ENCODE measurements at regions not wholly inside any gene's neighbourhood (a gene's known extent, or its start where the extent isn't known, plus 50 kb on each side); places are given as distances from the start of the nearest gene placed in this dataset.
"Not testable (repeated sequence)": the region's sequence is repeated elsewhere in the genome, so short reads cannot be mapped to it uniquely, and the experiment has no call there.

DNA sequence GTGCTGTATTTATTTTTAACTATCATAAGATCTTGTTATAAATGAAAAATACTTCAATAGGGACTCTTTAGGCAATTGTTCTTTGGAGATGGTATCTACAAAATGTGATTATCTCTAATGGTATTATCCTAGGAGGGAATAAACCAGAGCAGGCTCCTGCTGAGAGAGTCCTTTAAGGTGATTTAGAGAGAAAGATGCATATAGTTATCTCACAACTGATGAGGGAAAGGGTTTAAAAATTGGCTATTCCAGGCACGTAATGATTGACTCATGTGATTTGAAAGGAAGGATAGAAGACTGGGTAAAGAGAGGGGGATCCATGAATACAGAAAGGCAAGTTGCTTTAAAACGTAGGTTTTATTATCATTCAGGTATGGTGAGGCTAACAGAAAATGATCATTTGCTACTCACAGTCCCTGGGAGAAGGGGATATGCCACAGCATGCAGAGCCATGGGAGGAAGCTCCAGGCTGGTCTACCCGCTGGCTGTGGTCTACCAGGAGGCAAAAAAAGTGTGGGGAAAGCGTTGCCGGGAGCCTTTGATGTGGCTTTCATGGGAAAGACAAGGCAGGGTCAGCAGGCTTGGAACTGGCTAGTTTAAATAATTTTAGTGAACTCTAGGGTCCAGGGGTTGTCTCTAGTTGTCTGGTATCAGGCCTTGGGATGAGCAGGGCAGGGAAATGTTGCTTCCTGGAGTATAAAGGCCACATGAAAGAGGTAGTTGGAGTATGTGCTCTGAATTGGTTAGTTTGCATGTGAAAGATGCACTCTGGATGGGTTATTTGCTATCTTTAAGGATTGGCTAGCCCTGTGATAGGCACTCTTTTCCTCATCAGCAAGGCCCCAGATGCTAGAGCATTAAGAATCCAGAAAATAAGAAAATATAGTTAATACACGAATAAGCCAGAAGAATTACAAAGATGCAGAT, 798.4 kb upstream of the GRM7 start:
- no peak for DNase-seq

DNA sequence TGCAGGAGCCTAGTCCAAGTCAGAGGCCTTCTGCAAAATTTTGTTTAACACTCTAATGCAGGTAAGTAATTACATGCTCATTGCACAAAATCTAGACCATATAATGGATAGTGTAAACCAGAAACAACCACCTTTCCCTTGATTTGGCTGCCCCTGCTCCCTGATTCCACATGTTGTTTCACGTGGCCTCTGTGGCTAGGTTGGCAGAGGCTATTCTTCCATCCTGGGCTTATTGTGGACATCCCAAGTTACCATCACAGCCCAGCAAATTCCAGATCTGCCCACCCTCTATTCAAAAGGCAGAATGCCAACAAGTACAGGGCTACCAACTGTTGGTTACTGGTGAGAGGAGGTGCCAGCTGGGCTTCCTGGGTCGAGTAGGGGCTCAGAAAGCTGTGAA, 794.5 kb upstream of the GRM7 start:
- no peak for DNase-seq

- not testable (repeated sequence) for DNase-seq
These were observed 793.9 kb upstream of the GRM7 start for GRCh38 chr3:6066868-6067578.

DNA sequence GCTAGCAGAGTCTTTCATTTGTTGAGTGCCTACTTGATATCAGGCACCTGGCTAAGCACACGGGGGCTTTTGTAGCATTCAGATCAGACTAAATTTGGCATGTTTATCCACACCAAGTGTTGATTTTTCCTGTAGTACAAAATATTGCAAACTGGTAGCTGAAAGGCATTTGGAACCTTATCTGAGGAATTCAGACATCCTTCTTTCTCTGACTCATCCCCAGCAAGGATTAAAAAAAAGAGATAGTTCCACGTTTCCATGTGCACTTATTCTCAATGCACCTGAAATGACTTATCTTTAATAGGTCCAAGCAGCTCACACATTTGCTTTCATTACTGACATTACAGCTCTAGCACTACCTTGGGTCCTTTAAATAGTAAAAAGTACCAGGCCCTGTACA, 786.0 kb upstream of the GRM7 start:
- DNase-seq: no peak

DNA sequence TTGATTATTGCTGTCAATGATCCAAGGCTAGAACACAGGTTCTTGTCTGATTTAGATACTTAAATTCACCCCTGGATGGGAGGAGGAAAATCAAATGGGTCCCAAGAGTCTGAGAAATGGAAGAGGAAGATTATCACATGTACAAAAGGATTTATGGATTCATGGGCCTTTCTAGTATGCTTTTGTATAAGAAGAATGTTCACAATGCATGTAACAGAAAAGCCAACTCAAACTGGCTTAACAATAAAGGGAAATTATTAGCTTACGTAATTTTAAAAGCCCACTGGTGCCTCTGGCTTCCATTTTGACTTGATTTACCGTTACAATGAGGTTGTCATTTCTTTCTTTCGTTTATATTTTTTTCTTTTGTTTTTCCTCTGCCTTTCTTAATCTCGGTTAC, 782.5 kb upstream of the GRM7 start:
- no peak for DNase-seq

DNA sequence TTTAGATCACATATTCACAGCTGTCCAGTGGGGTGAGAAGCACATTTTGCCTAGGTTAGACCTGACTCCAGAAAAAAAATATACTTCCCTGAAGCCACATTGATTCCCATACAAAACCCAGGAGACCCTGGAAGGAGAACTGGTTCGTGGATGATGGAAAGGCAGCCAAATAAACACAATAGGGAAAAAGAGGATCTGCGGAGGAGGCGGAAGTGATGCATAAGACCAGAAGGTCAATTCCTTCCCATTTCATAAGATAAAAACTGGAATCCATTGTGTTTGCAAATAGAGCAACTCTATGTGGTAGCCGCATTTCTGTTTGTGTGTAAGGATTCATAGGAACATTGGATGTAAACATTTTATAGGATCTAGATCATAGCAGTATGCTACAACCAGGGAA, 781.9 kb upstream of the GRM7 start:
- DNase-seq: no peak

- no peak for DNase-seq
These were observed 781.2 kb upstream of the GRM7 start for GRCh38 chr3:6079561-6080179.

GRCh38 chr3:6088433-6088832, 772.5 kb upstream of the GRM7 start:
- no peak for DNase-seq

DNA sequence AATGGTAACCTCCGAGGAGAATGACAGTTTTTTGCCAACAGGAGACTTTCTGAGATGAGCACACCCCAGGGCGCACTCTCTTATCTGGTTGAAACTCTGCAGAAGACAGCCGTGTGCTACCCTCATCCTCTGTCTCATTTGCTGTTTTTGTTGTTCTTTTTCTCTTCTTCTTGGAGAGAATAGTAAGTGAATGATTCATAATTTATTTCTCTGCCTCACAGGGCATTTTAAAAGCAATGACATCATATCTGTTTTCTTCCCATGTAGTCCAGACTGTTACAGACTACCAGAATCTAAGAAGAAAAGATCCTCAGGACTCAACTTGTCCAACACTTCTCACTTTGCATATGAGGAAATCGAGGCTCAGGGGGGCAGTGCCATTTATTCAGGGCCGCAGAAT, 771.1 kb upstream of the GRM7 start:
- no peak for DNase-seq

DNA sequence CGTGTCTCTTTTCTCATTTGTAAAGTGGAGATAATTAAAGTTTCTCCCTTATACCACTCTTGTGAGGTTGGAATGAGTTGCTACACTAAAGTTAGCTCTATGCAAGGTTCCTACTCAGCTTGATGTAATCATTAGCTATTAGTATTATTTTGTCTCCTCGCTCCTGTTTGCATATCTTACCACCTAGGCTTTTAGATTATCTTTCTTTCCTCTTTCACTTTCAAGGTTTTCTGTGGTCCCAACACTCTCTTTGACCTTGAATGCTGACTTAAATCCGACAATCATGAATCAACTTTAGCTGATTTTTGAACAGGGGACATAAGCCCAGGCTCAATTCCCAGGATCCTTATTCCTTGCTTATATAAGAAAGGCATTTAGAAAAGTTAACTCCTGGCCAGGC, 769.7 kb upstream of the GRM7 start:
- no peak for DNase-seq

GRCh38 chr3:6095006-6095405, 765.9 kb upstream of the GRM7 start:
- no peak for DNase-seq

- no peak for DNase-seq
These were observed 763.9 kb upstream of the GRM7 start for GRCh38 chr3:6097021-6097420.

DNA sequence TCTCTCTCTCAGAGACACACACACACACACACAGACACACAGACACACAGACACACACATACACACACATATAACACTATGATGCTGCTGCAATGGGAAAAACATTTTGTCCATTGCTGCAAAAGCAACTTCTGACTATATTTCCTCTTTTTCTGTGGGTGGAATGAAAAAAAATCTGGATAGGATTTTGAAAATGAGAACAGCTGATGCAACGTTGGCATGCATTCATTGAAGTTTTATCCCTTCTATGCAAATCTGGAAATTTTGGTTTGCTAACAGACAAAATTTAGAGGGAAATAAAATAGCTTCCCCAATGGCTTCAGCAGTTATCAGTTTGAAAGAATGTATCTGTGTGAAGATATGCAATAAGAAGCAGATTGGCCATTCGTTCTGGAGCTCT, 763.4 kb upstream of the GRM7 start:
- no peak for DNase-seq

DNA sequence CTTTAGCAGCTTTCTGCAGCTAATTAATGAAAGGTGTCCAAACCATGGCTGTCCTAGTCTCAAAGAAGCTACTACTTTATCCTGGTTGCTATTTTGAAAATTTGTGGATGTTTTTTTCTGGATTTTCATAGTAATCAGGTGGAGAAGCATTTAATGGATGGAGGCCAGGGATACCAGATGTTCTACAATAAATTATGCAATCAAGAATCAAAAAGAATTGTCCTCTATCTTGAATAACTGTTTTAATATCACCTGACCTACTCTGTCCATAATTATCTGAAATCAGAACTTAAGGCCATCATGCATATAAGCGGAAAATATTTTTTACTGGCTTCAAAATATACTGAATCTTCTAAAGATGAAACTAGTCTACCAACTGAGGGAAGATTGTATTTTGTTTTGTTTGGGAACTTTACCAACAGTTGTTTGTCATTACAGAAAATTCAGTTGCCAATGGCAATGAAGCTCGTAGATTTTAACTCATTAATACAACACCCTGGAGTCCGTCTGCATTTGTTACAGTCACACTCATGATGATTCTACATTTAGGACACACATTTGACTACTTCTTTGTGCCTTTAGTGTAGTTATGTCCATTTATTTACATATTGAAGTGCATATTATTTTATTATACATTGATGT, 762.3 kb upstream of the GRM7 start:
- no peak for DNase-seq

GRCh38 chr3:6099458-6100075, 761.3 kb upstream of the GRM7 start:
- DNase-seq: no peak

DNA sequence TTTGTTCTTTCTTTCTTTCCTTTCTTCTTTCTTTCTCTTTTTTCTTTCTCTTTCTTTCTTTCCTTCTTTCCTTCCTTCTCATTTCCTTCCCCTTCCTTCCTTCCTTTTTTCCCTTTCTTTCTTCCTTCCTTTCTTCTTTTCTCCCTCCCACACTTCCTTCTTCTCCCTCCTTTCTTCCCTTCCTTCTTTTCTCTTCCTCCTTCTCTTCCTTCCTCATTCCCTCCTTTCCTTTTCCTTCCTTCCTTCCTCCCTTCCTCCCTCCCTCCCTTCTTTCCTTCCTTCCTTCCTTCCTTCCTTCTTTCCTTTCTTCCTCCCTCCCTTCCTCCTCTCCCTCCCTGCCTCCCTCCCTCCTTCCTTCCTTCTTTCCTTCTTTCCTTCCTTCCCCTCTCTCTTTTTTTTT, 755.7 kb upstream of the GRM7 start:
- no peak for DNase-seq

- DNase-seq: no peak
These were observed 752.0 kb upstream of the GRM7 start for GRCh38 chr3:6108957-6109356.

DNA sequence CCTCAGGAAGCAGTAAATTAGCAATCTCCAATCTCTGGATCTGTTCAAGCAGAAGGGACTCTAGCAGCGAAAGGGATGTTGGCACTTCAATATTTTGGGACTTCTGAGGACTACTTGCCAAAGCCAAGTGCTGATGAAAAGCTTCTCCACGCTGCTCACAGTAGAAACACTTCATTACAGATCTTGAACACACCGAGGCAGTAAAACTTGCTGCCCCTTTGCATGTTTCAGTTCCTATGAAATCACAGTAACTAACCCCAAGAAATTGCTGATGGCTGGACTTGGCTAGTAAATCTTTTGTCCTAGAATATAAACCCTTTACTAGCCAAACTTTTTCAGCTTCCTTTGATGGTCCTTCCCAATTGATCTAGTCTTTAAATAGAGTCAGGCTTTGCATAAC, 750.5 kb upstream of the GRM7 start:
- no peak for DNase-seq

DNA sequence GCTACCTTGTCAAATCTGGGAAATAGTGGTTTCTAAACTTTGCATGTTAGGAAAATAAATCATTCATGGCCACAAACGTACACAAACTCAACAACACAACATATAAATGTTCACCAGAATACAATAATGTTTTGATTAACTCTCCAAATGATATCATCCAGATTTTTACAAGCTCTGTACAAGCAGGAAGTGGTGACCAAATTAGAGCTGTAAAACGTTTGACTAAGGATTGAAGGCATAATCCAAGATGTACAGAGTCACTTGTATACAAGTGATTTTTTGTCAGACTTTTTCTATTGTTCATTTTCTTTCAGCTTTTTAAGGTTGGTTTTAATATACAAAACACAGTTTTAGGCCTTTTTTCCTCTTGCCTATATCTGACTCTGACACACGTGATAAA, 748.4 kb upstream of the GRM7 start:
- DNase-seq: no peak

- DNase-seq: no peak
These were observed 747.6 kb upstream of the GRM7 start for GRCh38 chr3:6113338-6113737.

DNA sequence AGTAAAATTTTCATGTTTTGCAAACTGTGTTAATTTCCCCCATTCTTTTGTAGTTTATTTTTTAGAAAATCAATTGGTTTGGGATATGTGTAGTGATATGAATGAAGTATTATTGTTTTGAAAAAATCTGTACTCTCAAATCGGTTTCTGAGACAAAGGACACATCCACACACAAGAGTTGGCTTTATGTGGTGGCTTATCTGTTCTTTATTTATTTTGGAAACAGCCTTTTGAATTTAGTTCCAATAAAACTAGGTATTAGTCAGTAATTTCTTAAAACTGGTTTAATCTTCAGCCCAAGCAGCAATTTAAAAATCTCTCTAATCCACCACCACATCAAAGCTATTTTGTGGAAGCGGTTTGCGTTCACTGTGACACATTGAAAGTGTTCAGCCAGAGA, 741.5 kb upstream of the GRM7 start:
- no peak for DNase-seq

DNA sequence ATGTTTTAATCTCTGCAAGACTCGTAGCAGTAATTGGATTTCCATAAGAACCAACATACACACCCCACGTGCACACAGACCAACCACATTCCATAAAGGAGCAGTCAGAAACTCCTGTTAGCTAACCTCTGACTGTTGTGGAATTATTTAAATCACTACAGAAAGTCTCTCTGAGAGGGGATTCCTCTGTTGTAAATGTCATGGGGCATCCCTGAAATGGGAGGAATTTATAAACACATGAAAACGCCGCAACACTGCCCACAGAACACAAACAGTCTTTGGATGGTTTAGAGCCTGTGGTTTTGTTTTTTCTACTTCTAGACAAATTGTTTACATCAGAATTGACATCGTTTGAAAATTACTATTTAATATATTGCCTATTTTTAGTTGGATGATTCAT, 740.1 kb upstream of the GRM7 start:
- DNase-seq: no peak

DNA sequence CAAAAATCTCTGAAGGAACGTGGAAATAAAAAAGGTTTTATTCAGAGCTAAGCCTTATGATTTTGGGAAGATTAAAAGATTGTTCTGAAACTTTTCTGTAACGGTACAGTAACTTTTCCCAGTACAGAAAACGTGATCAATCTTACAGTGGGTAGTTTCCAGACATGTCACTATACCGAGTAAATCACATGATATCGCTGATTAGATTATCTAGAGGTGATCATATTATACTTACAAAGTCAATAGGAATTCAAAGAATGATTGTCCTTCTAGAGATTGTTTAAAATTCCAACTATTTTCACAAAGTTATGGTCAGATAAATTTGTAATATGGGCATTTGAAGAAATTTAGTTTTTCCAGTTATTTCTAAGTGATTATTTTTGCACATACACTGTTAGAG, 736.0 kb upstream of the GRM7 start:
- no peak for DNase-seq

Data from activated CD4-positive, alpha-beta T cell treated with anti-CD3 and anti-CD28 coated beads, Interleukin-2, amount 50 U/mL, for 1 hour (primary cell).